Fibroblast of lung (primary cell): ENCODE measurements at regions not wholly inside any gene's neighbourhood (a gene's known extent, or its start where the extent isn't known, plus 50 kb on each side); places are given as distances from the start of the nearest gene placed in this dataset.

Experiments
- EZH2 ChIP-seq: IDR thresholded peaks from 2 replicates; pipeline ENCODE4 v1.5.1; 2012; ENCODE audit warnings: low read length, control low read depth, mild to moderate bottlenecking; ENCODE audit errors: missing control alignments
- TF ChIP-seq, protein P1 (sequence below), 2 donors: IDR thresholded peaks in 1 of 2; conservative IDR thresholded peaks in 1 of 2; 1 replicate in 1 of 2; 2 replicates in 1 of 2; pipeline ENCODE4 v1.5.1; 2011 to 2012; ENCODE audit warnings: low read length in 2 of 2, control low read depth in 1 of 2, inconsistent platforms in 1 of 2, low read depth in 1 of 2, mild to moderate bottlenecking in 1 of 2

GRCh38 chr5:164052536-164053093 is 547.2 kb downstream of the MAT2B start:
- TF ChIP-seq EZH2, result no peak
- TF ChIP-seq, protein P1, sequence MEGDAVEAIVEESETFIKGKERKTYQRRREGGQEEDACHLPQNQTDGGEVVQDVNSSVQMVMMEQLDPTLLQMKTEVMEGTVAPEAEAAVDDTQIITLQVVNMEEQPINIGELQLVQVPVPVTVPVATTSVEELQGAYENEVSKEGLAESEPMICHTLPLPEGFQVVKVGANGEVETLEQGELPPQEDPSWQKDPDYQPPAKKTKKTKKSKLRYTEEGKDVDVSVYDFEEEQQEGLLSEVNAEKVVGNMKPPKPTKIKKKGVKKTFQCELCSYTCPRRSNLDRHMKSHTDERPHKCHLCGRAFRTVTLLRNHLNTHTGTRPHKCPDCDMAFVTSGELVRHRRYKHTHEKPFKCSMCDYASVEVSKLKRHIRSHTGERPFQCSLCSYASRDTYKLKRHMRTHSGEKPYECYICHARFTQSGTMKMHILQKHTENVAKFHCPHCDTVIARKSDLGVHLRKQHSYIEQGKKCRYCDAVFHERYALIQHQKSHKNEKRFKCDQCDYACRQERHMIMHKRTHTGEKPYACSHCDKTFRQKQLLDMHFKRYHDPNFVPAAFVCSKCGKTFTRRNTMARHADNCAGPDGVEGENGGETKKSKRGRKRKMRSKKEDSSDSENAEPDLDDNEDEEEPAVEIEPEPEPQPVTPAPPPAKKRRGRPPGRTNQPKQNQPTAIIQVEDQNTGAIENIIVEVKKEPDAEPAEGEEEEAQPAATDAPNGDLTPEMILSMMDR (conservative IDR thresholded peaks at IDR 0.05 in 1 of 2, IDR thresholded peaks at IDR 0.05 in 1 of 2; ENCODE audit: low read depth in 1 of 2, low read length in 2 of 2), result no peak
